ENCODE measurements at regions not wholly inside any gene's neighbourhood (a gene's known extent, or its start where the extent isn't known, plus 50 kb on each side); places are given as distances from the start of the nearest gene placed in this dataset.

DNA sequence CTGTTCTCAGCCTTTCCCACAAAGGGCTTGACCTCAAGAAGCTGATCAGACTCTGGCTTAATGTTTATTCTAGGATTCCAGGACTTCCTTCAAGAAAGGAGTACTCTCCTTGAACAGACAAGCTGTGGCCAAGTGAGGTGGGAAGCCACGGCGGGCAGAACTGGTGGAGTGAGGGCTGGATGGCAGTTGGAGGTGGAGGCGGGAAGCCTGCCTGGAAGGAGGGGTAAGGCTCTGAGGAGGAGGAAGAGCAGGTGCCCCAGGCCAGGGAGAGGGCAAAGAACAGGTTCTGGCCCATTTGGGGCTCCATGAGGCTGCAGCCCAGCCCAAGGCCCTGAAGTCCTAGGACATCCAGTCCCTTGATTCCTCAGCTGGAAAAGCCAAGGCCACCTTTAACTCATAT is 143.9 kb downstream of the CYP26B1 start:
- H3K79me2 ChIP-seq (ENCODE audit: insufficient read depth, low read depth): no peaks in the 10 kb centered on the region
- no peaks in the 10 kb centered on the region for H4K20me1 ChIP-seq (ENCODE audit: insufficient read depth)
- H3K4me2 ChIP-seq: no peak overlapping the region
- H3K9ac ChIP-seq: no peak overlapping the region
- H3K27ac ChIP-seq: no peak overlapping the region
- TF ChIP-seq, protein P1, sequence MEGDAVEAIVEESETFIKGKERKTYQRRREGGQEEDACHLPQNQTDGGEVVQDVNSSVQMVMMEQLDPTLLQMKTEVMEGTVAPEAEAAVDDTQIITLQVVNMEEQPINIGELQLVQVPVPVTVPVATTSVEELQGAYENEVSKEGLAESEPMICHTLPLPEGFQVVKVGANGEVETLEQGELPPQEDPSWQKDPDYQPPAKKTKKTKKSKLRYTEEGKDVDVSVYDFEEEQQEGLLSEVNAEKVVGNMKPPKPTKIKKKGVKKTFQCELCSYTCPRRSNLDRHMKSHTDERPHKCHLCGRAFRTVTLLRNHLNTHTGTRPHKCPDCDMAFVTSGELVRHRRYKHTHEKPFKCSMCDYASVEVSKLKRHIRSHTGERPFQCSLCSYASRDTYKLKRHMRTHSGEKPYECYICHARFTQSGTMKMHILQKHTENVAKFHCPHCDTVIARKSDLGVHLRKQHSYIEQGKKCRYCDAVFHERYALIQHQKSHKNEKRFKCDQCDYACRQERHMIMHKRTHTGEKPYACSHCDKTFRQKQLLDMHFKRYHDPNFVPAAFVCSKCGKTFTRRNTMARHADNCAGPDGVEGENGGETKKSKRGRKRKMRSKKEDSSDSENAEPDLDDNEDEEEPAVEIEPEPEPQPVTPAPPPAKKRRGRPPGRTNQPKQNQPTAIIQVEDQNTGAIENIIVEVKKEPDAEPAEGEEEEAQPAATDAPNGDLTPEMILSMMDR (conservative IDR thresholded peaks at IDR 0.05; ENCODE audit: low read depth, low read length): no peak
- H3K4me3 ChIP-seq (IDR thresholded peaks at IDR 0.05; ENCODE audit: insufficient read depth, low read depth, low read length): no peak overlapping the region
- H3K27me3 ChIP-seq (ENCODE audit: insufficient read depth, low read depth): no peaks in the 10 kb centered on the region
- H3K4me1 ChIP-seq (ENCODE audit: low read depth, poor library complexity, severe bottlenecking): no peaks in the 10 kb centered on the region
- H3K36me3 ChIP-seq (ENCODE audit: insufficient read depth): no peaks in the 10 kb centered on the region
- H2AFZ ChIP-seq (ENCODE audit: low read depth): no peak overlapping the region

DNA sequence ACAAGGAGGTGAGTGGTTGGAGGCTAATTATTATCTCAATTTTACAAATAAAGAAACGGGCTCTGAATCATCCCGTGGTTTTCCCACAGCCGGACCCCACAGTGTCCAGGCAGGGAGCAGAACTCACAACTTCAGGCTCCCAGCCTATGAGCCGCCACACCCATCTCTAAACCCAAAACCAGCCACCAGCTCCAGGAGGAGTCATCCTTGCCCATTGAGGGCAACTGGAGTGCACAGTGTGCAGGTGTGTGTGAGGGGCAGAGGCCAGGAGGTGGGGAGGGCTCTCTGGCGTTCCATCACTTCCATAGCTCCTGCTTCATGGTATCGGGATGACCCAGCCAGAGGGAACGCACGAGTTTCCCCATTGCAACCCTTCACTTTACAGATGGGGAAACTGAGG is 144.5 kb downstream of the CYP26B1 start:
- H3K9ac ChIP-seq: no peak overlapping the region
- H3K4me3 ChIP-seq (IDR thresholded peaks at IDR 0.05; ENCODE audit: insufficient read depth, low read depth, low read length): no peak overlapping the region
- H3K27ac ChIP-seq: no peak overlapping the region
- H3K27me3 ChIP-seq (ENCODE audit: insufficient read depth, low read depth): no peaks in the 10 kb centered on the region
- no peaks in the 10 kb centered on the region for H3K36me3 ChIP-seq (ENCODE audit: insufficient read depth)
- H2AFZ ChIP-seq (ENCODE audit: low read depth): no peak overlapping the region
- H3K4me2 ChIP-seq: no peak overlapping the region
- TF ChIP-seq, protein P1 (conservative IDR thresholded peaks at IDR 0.05; ENCODE audit: low read depth, low read length): no peak
- H3K79me2 ChIP-seq (ENCODE audit: insufficient read depth, low read depth): no peaks in the 10 kb centered on the region
- no peaks in the 10 kb centered on the region for H3K4me1 ChIP-seq (ENCODE audit: low read depth, poor library complexity, severe bottlenecking)
- H4K20me1 ChIP-seq (ENCODE audit: insufficient read depth): no peaks in the 10 kb centered on the region

DNA sequence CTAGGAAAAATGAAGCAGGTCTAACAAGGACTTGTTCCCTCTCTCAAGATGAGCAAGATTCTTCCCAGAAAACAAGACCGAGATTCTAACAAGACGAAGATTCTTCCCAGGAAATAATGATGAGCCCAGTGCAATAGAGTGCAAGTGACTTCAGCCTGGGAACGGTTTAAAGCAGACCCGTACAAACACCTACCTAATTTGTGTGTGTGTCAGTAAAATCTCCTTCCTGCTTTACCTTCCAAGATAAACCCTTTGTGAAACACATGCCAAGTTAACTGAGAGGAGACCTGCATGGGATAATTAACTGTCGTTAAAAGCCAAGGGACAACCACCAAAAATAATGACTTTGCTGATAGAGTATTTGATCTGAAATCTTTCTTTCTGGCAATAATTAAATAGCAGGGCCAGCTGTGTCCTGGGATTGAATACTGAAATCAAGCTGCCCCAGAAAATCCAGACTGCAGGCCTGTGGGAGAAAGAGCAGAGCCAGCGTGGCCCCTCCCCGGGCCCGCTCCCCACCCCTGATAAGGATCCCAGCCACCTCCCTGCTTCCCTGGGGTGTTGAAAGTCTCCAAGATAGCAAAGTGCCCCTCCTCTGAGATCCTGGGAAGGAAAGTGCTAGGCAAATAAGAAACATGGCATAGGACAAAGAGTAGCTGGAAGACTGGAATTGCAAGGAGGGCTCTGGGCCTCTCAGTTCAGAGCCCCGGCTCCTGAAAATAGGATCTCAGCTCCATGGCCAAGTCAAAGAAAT is 145.5 kb downstream of the CYP26B1 start:
- Histone ChIP-seq H3K4me3 (IDR thresholded peaks at IDR 0.05; ENCODE audit: insufficient read depth, low read depth, low read length) (no peak overlapping the region), H3K27me3 (ENCODE audit: insufficient read depth, low read depth) (no peaks in the 10 kb centered on the region), H3K9ac (no peak overlapping the region), H4K20me1 (ENCODE audit: insufficient read depth) (no peaks in the 10 kb centered on the region), H3K79me2 (ENCODE audit: insufficient read depth, low read depth) (no peaks in the 10 kb centered on the region), H3K4me2 (no peak overlapping the region), H2AFZ (ENCODE audit: low read depth) (no peak overlapping the region), H3K27ac (no peak overlapping the region), H3K4me1 (ENCODE audit: low read depth, poor library complexity, severe bottlenecking) (no peaks in the 10 kb centered on the region), H3K36me3 (ENCODE audit: insufficient read depth) (no peaks in the 10 kb centered on the region)
- TF ChIP-seq, protein P1 (conservative IDR thresholded peaks at IDR 0.05; ENCODE audit: low read depth, low read length): no peak

DNA sequence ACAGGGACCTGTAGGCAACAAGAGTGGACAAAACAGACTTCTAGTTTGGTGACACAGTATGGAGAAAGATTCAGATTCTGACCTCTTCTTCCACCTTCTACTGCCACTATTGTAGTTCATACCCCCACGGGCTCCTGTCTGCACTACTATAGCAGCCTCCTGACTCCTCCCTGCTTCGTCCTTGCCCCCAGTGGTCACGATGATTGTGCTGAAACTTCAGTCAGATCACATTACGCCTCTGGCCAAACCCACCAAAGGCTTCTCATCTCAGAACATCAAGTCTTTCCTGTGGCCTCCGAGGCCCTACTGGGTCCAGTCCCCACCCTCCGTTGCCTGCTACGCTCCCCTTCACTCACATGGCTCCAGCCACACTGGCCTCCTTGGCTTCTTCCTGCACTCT is 147.6 kb downstream of the CYP26B1 start:
- H3K27ac ChIP-seq: no peak overlapping the region
- no peak overlapping the region for H3K4me2 ChIP-seq
- H3K36me3 ChIP-seq (ENCODE audit: insufficient read depth): no peaks in the 10 kb centered on the region
- no peaks in the 10 kb centered on the region for H3K79me2 ChIP-seq (ENCODE audit: insufficient read depth, low read depth)
- TF ChIP-seq, protein P1 (conservative IDR thresholded peaks at IDR 0.05; ENCODE audit: low read depth, low read length): no peak
- H3K27me3 ChIP-seq (ENCODE audit: insufficient read depth, low read depth): no peaks in the 10 kb centered on the region
- H3K9ac ChIP-seq: no peak overlapping the region
- no peaks in the 10 kb centered on the region for H3K4me1 ChIP-seq (ENCODE audit: low read depth, poor library complexity, severe bottlenecking)
- no peak overlapping the region for H2AFZ ChIP-seq (ENCODE audit: low read depth)
- H4K20me1 ChIP-seq (ENCODE audit: insufficient read depth): no peaks in the 10 kb centered on the region
- H3K4me3 ChIP-seq (IDR thresholded peaks at IDR 0.05; ENCODE audit: insufficient read depth, low read depth, low read length): no peak overlapping the region
